HEK293T (cell line): ENCODE measurements at regions not wholly inside any gene's neighbourhood (a gene's known extent, or its start where the extent isn't known, plus 50 kb on each side); places are given as distances from the start of the nearest gene placed in this dataset.

Source experiments
- ARNT ChIP-seq: fragments of 450-650 bp; IDR thresholded peaks from 2 replicates; pipeline ENCODE4 v1.6.1; 2017; ENCODE audit warnings: mild to moderate bottlenecking
- BHLHE40 ChIP-seq: fragments of 450-650 bp; IDR thresholded peaks from 2 replicates; pipeline ENCODE4 v1.6.1; 2016; ENCODE audit warnings: mild to moderate bottlenecking, moderate library complexity, borderline replicate concordance
- CTBP1 ChIP-seq: fragments of 450-650 bp; IDR thresholded peaks from 2 replicates; pipeline ENCODE4 v1.6.1; 2016; ENCODE audit warnings: borderline replicate concordance
- FOXA1 ChIP-seq: fragments of 450-650 bp; IDR thresholded peaks from 2 replicates; pipeline ENCODE4 v1.6.1; 2016; ENCODE audit warnings: mild to moderate bottlenecking
- FOXM1 ChIP-seq: fragments of 450-650 bp; IDR thresholded peaks from 2 replicates; pipeline ENCODE4 v1.6.1; 2017; ENCODE audit warnings: mild to moderate bottlenecking, borderline replicate concordance
- HDGF ChIP-seq: fragments of 450-650 bp; IDR thresholded peaks from 2 replicates; pipeline ENCODE4 v1.6.1; 2017; ENCODE audit warnings: antibody characterized with exemption, borderline replicate concordance
- NFRKB ChIP-seq: fragments of 450-650 bp; IDR thresholded peaks from 2 replicates; pipeline ENCODE4 v1.6.1; 2016; ENCODE audit warnings: mild to moderate bottlenecking, moderate library complexity
- PKNOX1 ChIP-seq: fragments of 450-650 bp; IDR thresholded peaks from 2 replicates; pipeline ENCODE4 v1.6.1; 2016
- SP1 ChIP-seq: fragments of 450-650 bp; IDR thresholded peaks from 2 replicates; pipeline ENCODE4 v1.6.1; 2017
- SUZ12 ChIP-seq: fragments of 450-650 bp; IDR thresholded peaks from 2 replicates; pipeline ENCODE4 v1.6.1; 2016; ENCODE audit warnings: mild to moderate bottlenecking
- TARDBP ChIP-seq: fragments of 450-650 bp; IDR thresholded peaks from 2 replicates; pipeline ENCODE4 v1.6.1; 2016

GRCh38 chr2:234826681-234827080 lies 125.1 kb upstream of the SH3BP4 start:
- TF ChIP-seq SUZ12 = no peak
- no peak for TF ChIP-seq FOXA1
- no peak for TF ChIP-seq HDGF
- TF ChIP-seq ARNT = no peak
- TF ChIP-seq TARDBP = no peak
- TF ChIP-seq PKNOX1 = no peak
- TF ChIP-seq SP1 = no peak
- TF ChIP-seq FOXM1 = no peak
- no peak for TF ChIP-seq BHLHE40
- no peak for TF ChIP-seq CTBP1
- no peak for TF ChIP-seq NFRKB
